Amniotic epithelial cell (primary cell): ENCODE measurements at regions not wholly inside any gene's neighbourhood (a gene's known extent, or its start where the extent isn't known, plus 50 kb on each side); places are given as distances from the start of the nearest gene placed in this dataset.
A peak's percentile ranks its signal among the peaks of the same experiment; 100 is the strongest.

ENCODE experiments used
- DNase-seq: peaks from one replicate; pipeline ENCODE4 v3.0.0-alpha.2; 2010; ENCODE audit warnings: low read depth

DNA sequence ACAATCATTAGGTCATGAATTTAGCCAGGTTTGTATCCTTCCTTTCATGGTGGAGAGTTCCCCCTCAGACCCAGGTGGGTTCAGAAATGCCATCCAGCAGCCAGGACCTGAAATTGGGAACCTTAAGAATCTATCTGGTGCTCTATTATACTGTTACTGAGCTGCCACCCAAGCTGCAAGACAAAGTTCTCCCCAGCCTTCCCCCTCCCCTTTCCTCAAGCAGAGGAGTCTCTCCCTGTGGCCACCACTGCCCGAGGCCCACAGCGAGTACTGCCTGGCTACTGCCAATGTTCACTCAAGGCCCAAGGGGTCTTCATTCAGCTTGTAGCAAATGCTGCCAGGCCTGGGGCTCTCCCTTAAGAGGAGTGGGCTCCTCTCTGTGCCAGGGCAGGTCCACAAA, 133.8 kb downstream of the TMEM38B start:
- DNase-seq: no peak

DNA sequence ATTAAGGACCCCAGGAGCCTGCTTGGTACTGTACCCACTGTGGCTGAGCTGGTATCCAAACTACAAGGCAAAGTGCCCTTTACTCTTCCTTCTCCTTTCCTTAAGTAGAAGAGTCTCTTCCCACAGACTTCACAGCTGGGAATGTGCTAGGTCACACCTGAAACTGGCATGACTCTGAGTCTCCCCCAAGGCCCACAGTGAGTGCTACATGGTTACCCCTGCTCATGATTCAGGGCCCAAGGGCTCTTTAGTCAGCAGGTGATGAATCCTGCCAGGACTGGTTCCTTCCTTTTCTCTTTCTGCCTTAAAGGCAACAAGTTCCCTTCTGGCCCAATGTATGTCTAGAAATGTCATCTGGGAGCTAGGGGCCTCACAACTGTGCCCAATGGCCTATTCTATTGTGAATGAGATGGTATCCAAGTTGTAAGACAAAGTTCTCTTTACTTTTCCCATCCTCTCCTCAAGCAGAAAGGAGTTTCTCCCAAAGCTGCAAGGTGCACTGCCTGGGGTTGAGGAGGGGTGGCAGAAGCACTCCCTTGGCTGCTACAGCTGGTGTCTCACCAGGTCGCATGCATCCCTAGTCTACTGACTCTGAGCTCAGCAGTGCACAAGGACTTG, 134.4 kb downstream of the TMEM38B start:
- DNase-seq: no peak

DNA sequence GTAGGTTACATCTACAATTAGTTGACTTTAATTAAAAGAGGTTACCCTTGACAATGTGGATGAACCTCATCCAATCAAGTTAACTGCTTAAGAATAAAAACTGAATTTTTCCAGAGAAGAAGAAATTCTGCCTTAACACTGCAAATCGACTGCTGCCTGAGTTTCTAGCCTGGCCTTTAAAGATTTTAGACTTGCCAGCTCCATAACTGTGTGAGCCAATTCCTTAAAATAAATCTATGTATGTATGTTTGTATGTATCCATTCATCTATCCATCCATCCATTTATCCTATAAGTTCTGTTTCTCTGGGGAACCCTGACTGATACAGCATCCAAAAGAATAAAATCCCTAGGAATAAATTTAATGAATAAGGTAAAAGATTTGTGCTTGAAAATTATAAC, 136.1 kb downstream of the TMEM38B start:
- DNase-seq: no peak

DNA sequence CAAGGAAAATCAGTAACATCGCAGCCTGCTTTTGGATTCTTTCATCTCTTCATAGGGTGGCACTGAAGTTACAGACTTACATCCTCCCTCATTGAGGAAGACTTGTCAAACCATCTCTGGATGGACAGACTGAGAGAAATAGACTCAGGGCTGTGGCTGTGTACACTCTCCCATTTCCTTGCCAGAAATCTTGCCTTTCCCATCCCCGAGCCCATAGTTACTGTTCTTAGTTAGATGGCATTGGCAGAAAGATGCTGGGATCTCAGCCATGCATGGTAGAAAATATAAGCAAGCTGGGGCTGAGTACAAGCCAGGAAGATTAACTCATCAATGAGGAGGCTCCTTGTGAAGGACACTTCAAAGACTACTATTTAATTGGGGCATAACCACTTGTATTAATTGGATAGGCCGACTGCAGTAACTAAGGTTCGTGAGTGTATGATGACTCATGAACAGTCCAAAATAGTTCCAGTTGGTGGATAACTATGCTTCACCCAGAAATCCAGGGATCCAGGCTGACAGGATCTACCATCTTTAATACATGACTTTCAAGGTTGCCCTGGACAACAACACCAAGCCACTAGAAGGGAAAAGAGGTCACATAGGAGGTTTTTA, 137.9 kb downstream of the TMEM38B start:
- DNase-seq: no peak

DNA sequence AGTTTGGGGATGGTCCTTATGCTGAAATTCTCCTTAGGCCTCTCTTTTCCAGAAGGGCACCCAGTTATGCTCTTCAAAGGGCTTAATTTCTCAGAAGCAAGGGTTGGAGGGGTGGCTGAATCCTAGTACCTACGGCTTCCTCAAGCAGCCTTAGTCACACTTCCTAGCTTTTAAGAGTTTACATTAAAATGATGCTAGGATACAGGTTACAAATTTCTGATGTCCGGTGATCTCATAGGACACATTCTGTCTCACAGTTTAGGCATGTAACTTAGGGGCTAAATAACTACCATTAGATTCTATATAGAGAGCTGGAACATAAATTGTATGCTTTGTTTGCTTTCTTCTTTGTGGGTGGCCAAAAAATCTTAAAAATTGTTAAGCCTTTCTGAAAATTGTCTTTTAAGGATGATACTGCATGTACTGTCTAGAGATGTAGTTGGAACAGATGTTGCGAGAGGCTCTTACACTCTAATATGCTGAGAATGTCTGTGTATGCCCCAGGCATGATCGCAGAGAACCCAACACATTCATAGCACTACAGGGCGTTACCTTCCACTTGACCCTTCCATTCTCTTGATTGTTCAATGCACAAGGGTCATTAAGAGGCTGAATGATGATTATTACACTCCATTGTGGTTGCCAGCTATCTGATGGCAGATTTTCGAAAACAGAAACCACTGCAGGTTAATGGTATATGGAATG, 139.1 kb downstream of the TMEM38B start:
- DNase-seq: no peak

DNA sequence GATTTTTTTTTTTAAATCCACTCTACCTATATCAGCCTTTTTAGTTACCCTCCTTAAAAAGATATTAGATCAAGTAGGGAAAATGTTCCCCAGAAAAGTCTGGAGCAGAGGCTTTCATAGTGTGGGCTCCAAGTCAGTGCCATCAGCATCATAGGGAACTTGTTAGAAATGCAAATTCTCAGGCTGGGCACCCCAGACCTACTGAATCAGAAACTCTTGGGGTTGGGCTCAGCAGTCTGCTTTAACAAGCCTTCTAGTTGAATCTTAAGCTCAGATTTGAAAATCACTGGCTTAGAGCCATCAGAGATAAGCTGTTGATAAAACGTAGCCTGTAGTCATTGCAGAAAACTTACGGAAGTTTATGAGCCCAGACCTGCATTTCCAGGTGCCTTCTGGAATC, 140.1 kb downstream of the TMEM38B start:
- peak; percentile 1 for DNase-seq

DNA sequence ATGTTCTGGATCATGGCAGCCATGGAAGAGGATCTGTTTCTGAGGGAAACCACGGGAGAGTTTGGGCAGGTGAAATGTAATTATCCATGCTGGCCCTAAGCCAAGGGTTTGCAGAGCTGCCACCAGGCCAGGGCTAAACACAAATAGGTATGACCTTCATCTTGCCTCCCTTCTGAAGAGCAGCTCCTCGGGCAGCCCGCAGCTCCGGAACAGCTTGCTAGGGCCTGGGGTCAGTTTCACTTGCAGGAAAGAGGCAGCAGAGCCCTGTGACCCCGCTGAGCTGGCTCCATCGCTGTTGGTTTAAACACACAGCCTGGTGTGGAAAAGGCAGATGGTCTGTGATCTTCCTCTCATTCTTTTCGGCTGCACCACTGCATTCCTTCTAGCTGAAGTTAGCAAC, 141.4 kb downstream of the TMEM38B start:
- DNase-seq: no peak

DNA sequence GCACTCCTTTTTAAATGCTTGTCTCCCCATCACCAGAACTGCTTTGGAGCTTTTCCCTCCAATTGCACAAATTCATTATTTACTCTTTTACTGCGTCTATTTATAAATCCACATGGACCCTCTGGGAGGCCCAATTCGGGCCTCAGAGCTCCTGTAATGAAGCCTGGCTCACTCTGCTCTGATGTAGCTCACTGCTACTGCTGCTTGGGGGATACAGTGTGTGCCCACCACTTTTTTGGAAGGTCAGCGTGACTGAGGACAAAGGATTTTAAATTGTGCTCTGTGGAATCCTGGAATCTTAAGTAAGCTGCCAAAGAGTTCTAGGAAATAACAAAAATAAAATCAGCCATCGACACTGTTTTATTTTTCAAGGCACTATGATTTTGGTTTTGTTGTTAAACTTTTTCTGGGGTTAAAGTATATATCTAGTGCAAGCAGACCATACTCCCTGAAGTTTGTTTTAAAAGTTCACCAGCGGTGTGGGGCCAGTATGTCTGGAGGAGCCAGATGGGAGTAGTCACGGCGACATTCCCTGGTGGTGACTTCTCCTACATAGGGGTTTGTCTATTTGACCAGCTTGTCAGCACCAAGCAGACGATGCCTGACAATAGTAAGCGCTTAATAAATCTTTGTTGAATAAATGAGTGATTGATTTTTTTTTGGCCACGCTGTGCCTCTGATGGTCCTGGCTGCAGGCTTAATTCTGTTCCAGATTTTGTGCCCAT, 142.8 kb downstream of the TMEM38B start:
- no peak for DNase-seq

DNA sequence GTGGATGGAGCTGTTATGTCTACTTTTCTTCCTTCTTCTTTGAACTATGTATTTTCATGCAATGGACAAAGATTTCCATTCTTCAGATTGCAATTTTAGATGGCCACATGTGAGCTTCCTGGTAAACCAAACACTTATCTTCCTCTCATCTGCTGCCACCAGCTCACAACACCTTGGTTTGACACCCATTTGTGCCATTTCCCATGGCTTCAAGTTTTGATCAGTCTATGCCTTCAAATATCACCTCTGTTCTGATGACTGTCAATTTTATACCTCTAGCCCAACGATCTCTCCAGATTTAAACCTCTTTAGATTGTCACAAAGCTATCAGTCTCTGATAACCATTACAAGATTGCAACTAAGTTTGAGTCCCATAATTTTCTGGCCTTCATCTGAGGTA, 147.2 kb downstream of the TMEM38B start:
- DNase-seq: no peak

DNA sequence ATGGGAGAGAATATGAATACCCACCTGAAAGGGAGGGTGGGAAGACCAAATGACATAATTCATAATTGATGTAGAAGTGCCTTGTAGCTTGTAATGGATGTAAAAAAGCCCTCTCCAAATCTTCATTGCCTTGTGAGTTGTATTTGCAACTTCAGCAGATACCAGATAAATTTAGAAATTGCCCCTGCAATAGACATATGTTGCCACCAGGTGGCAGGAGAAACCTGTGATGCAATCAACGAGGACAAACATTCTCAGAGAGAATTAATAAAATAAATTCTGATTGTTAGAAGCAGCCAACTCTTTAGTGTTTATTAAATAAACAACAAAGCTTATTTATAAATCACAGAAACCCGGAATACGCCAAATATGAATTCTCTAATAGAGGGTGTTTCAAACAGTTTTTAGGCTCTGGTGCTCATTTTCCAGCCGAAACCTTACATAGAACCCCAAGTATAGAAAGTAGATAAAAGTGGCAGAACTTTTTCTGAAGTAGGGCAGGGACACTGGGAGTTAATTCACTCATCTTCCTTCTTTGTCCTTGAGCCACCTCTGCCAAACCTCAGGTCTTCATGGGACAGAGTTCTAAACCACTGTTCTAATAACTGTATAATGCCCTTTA, 147.8 kb downstream of the TMEM38B start:
- DNase-seq: peak; percentile 21

DNA sequence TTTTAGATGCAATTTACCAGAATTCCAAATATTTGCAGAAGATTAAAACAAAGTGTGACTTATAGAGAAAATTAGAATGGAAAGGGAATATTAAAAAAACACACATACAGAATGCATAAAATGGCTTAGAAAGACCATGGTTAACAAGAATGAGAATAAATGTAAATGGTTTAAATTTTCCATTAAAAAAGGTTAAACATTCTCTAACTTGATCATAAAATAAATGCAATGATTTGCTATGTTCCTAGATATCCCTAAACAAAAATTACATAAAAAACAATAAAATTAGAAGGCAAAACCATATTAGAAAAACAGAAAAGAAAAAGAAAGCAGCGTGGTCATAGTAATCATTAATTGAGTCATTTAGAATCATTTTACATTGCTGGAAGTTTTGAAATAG, 152.5 kb downstream of the TMEM38B start:
- DNase-seq: no peak

DNA sequence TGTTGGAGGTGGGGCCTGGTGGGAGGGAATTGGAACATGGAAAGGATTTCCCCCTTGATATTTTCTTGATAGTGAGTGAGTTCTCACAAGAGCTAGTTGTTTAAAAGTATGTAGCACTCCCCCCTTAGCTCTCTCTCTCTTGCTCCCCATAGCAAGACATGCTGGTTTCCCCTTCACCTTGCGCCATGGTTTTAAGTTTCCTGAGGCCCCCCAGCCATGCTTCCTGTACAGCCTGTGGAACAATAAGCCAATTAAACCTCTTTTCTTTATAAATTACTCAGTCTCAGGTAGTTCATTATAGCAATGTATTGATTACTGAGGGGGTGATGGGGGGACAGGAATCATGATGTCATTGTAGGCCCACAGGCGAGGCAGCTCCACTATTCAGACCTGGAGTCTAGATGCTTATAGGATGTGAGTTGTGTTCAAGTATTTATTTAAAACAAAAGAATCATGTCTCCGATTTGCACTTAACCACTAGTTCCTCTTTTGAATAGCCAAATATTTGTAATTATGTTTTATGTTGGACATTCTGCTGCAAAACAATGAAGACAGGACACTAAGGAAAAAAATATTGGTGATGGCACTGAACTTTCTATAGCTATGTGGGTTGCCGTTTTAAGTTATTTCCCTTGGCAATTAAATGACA, 156.6 kb downstream of the TMEM38B start:
- no peak for DNase-seq

DNA sequence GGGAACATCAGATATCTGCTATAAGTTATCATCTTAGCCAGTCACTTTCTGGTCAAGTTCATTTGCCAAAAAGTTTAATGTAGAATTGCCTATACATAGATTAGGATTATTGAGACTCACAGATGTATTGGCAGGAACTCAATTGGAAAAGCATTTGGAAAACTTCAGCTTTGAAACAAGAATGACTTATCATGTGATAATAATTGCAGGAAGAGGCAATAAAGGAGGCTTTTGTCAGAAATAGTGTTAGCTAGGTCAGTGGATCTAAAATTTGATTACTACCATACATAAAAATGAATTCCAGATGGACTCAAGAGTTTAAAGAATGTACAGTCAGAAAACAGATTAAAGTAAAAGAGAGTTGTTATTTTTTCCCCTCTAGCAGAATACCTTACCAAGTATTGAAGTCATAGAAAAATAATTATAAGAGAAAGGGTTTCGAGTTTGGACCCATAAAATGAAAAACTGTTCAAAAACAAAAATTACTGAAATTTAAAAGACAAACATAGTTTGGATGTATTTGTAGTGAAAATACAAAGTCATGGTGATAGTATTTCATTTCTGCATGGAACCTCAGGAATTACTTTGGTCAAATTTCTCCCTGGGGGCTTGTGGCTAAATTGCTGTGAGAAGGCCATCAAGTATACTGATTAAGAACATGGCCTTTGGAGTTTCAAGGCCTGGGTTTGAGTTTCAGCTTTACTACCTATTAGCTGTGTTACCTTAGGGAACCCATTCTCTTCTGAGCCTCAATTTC, 159.9 kb downstream of the TMEM38B start:
- no peak for DNase-seq

DNA sequence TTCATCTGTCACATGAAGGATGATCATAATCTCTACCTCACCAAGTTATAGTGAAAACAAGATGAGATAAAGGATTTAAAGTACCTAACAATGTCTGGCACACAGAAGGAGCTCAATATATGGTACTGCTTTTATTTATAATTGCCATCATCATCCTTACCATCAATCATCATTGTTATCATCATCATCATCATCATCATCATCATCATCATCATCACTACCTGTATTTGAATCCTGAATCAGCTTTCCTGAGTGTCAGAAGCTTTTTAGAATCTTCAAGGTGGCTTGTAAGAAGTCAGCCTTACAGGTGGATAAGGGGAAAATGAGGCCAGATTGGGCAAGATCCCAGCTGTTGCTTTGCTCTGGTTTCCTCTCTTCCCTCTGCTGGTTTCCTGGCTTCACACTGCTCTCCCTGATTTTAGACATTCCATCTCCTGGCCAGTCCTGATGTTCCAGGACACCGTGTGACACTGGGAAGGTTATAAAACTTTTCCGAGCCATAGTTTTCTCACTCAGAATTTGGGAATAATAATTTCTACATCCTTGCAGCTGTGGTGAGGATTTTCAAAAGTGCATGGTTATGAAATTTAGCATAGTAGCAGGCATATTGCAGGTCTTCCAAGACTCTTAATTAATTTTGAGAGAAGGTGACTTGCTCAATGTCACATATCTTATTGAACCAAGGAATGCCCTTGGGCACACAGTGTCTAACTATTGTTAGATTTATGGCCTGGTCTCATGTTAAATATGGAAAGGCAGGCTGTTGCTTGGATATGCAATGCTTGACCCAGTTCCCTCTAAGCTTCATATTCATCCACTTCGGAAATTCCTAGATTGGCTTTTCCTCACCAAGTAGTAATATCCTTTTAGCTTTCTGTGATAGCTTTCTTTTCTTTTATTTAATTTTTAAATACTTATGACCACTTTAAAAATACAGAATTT, 160.7 kb downstream of the TMEM38B start:
- no peak for DNase-seq

DNA sequence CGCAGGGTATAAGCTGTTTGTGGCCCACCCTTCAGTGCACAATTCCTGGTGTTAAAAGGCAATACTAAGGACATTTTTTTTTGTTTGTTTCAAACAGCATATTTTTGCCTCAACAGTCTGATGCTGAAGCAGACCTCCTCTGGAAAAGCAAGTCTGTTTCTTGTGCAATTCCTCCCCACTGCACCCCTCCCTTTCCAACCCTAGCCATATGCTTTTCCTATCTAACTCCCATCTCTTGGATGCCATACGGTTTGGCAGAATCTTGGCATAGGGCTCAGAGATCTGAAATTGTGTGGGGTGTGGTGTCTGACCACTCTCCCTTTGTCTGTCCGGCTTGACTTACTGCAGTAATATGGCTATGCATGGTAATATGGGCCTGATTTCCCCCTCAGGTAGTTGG, 161.6 kb downstream of the TMEM38B start:
- DNase-seq: no peak

DNA sequence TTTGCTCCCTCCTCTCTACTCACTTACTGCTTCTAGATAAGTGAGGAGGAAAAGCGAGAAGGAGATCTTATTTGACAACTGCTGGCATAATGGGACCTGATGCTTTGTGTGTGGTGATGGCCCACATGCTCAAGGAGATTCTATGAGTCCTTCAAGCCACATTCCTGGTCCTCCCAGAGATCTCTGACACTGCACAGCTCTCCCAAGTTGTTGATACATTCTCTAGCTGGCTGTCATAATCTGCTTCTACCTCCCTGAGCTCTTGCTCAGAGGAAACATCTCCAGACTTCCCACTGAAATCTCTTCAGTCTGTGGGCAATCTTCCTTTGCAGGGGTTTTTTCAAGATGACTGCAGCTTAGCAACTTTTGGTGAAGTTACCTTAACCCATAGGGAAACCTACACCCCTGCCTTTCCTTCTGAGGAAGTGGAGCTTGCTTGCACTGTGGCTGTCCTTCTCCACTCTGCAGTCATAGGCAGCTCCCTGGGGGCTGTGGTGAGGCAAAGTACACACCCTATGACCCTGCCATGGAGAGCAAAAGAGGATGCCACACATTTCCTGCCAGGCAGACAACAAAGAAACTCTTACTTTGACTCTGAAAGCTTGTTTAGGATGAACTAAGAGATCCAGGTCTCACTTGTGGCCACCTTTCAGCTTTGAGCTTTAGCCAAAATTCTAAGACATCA, 163.8 kb downstream of the TMEM38B start:
- no peak for DNase-seq

DNA sequence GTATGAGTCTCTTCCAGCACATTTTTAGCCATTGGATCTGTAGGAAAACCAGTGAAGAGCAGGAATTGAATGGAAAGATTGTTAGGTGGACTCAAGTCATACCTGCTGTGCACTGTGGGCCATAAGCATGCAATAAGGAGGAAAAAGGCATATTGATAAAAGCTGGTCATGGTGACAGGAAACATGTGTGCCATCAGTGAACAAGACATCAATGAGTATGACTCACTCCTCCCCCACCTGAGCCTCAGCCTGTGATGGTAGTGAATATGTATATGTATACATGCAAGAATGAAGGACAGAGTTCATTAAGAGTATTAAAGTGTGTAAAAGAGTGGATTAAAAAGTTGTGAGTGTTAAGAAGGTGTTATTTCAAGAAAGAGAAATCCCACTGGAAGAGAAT, 164.5 kb downstream of the TMEM38B start:
- no peak for DNase-seq

DNA sequence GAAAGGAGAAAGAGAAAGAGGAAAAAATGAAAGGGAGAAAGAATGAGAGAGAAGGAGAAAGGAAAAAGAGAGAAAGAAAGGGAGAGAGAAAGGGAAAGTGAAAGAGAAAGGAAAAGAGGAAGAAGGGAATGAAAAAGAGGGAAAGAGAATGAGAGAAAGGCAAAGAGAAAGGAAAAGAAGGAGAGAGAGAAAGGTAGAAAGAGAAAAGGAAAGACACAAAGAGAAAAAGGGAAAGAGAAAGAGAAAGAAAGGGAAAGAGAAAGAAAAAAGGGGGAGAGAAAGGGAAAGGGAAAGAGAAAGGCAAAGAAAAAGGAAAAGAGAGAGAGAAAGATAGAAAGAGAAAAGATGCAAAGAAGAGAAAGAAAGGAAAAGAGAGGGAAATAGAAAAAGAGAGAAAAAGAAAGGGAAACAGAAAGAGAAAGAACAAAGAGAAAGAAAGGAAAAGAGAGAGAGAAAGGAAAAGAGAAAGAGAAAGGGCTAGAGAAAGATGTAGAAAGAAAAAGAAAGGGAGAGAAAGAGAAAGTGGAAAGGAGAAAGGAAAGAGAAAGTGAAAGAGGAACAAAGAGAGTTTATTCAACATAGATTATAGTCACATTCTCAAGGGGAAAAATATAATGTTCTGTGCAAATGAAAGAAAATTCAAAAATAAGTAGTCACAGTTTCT, 165.2 kb downstream of the TMEM38B start:
- DNase-seq: no peak

DNA sequence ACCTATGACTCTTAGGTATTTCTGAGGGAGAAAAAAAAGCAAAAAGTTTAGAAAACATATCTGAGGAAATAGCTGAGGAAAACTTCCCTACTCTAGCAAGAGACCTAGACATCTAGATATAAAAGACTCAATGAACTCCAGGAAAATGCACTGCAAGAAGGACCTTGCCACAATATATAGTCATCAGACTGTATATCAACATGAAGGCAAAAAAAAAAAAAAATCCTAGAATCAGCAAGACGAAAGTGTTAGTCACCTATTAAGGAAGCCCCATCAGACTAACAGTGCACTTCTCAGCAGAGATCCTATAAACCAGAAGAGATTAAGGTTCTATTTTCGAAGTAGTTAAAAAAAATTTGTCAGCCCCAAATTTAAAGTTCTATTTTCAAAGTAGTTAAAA, 166.2 kb downstream of the TMEM38B start:
- DNase-seq: no peak
